Heart right ventricle (tissue), 16 donors: ENCODE measurements at regions not wholly inside any gene's neighbourhood (a gene's known extent, or its start where the extent isn't known, plus 50 kb on each side); places are given as distances from the start of the nearest gene placed in this dataset.

Source experiments
- ATAC-seq, 8 donors: fragments of 200-7000 bp; cut with Tn5 transposase; one replicate each; pipeline ENCODE4 v1.9.1; 2020; ENCODE audit warnings: mild to moderate bottlenecking in 8 of 8, moderate library complexity in 8 of 8, moderate number of reproducible peaks in 1 of 8
- DNase-seq, 2 donors: peaks; one replicate each; pipeline ENCODE4 v3.0.0-alpha.2; 2020
- H3K27ac ChIP-seq, 10 donors: fragments of 200-600 bp; sonication (generic) in 2 of 10; one replicate each; pipeline versions ENCODE4 v1.5.0 to v1.8.0; 2020 to 2022; ENCODE audit warnings: mild to moderate bottlenecking in 3 of 10
- H3K27me3 ChIP-seq, 7 donors: fragments of 200-600 bp; one replicate each; pipeline ENCODE4 v1.8.0; 2021 to 2022; ENCODE audit warnings: mild to moderate bottlenecking in 2 of 7
- H3K36me3 ChIP-seq, 9 donors: fragments of 200-600 bp; sonication (generic) in 1 of 9; one replicate each; pipeline versions ENCODE4 v1.5.0 to v1.8.0; 2020 to 2022; ENCODE audit warnings: mild to moderate bottlenecking in 2 of 9
- H3K4me1 ChIP-seq, 9 donors: fragments of 200-600 bp; sonication (generic) in 1 of 9; one replicate each; pipeline versions ENCODE4 v1.5.0 to v1.8.0; 2020 to 2022; ENCODE audit warnings: mild to moderate bottlenecking in 4 of 9
- H3K4me3 ChIP-seq, 10 donors: fragments of 200-600 bp; sonication (generic) in 2 of 10; one replicate each; pipeline versions ENCODE4 v1.5.0 to v1.8.0; 2020 to 2022; ENCODE audit warnings: mild to moderate bottlenecking in 7 of 10, moderate library complexity in 2 of 10
- H3K9me3 ChIP-seq, 11 donors: fragments of 200-600 bp in 10 of 11; sonication (generic) in 2 of 11; one replicate each; pipeline versions ENCODE4 v1.5.0 to v1.8.0; 2013 to 2022; ENCODE audit warnings: mild to moderate bottlenecking in 2 of 11, control low read depth in 1 of 11, moderate library complexity in 1 of 11
- CTCF ChIP-seq, 9 donors: fragments of 200-600 bp; sonication (generic) in 2 of 9; IDR thresholded peaks; one replicate each; pipeline versions ENCODE4 v1.5.0 to v1.8.0; 2021 to 2022; ENCODE audit warnings: antibody characterized with exemption in 9 of 9, mild to moderate bottlenecking in 5 of 9, moderate library complexity in 1 of 9
- WGBS, 2 donors: extraction: QIAGEN DNeasy Blood & Tissue Kit; methylation state at CpG; one replicate each; pipeline ENCODE4 v1.1.7; 2013; ENCODE audit warnings: inconsistent platforms in 1 of 2; 5-methylcytosine and 5-hydroxymethylcytosine counted together
- intact Hi-C, 10 donors: fragments of 100-400 bp; cut with DNase I; formaldehyde crosslinking; loops; one replicate each; pipeline versions ENCODE4 v1.11.1 to v1.14.2; 2022
- donor health status: Arrhythmogenic right ventricular cardiomyopathy.
- donor health status: ischemic (EF 13 %, LVEDD 7.1; RV severe dilation, severe dysfunction).
- donor health status: healthy with polysubstance abuse.
- donor health status: DM: no; HTN: yes; CAD: no.
- donor health status: DM: no; HTN: no; CAD: no.
- donor health status: ischemic (EF 25% LVEDD 6.9; RV normal size, moderate dysfunction).
- donor health status: ischemic (EF 25% LVEDD 5.7; RV mildly dilated, moderate dysfunction).
- donor health status: healthy.
- donor health status: DM: yes; HTN: yes; CAD: no.
- donor health status: Ischemic cardiomyopathy.
- donor health status: ischemic (EF 35%, LVEDD 5.7; RV mildly dilated, moderate dysfunction).
- donor health status: nonischemic (EF 11% LVEDD 7.7; RV severe dilation, severe dysfunction).
- donor health status: DM: yes; HTN: yes; CAD: no.
- donor health status: PGD.
- donor health status: ischemic (EF 29% LVEDD 5.4; RV normal size, mild dysfunction).
- donor health status: nonischemic (EF 23%, LVEDD 6.1; RV moderate dilation, normal function).

- no peak for TF ChIP-seq CTCF (IDR thresholded peaks at IDR 0.05)
- Histone ChIP-seq H3K36me3 (no peaks in the 10 kb centered on the region), H3K27me3 (no peaks in the 10 kb centered on the region), H3K4me3 (no peak overlapping the region), H3K27ac (no peak overlapping the region), H3K9me3 (no peaks in the 10 kb centered on the region), H3K4me1 (peaks cover 0 to 23% (median 0%) of the 10 kb centered on the region in 9 donors)
- WGBS, 2 donors = 88 to 89% methylated on average over 1 of the region's 1 CpG
- intact Hi-C loops = no loop called here
- ATAC-seq (peak in 1 of 8 donors; percentile 57), DNase-seq (no peak)
Measured at GRCh38 chr1:56330391-56331026, 248.9 kb downstream of the PLPP3 start.

- WGBS, 2 donors = 97 to 100% methylated on average over 1 of the region's 1 CpG
- ATAC-seq = no peak
- no peaks in the 10 kb centered on the region for H3K36me3 ChIP-seq
- DNase-seq = no peak
- intact Hi-C loops = no loop called here
- no peaks in the 10 kb centered on the region for H3K9me3 ChIP-seq
- H3K27me3 ChIP-seq = no peaks in the 10 kb centered on the region
- H3K4me3 ChIP-seq = no peak overlapping the region
- H3K27ac ChIP-seq = no peak overlapping the region
- TF ChIP-seq CTCF (IDR thresholded peaks at IDR 0.05) = no peak
- peaks cover 0 to 23% (median 0%) of the 10 kb centered on the region in 9 donors for H3K4me1 ChIP-seq
Measured at GRCh38 chr1:56329970-56330369, 249.4 kb downstream of the PLPP3 start.

- intact Hi-C loops = no loop called here
Measured at GRCh38 chr1:56327195-56327594, 252.2 kb downstream of the PLPP3 start.

GRCh38 chr1:56326056-56326455 is 253.3 kb downstream of the PLPP3 start:
- no peak overlapping the region for H3K4me3 ChIP-seq
- H3K9me3 ChIP-seq = no peaks in the 10 kb centered on the region
- ATAC-seq (no peak), DNase-seq (no peak)
- no peak for TF ChIP-seq CTCF (IDR thresholded peaks at IDR 0.05)
- H3K27ac ChIP-seq = no peak overlapping the region
- 74 to 92% methylated on average over 3 of the region's 3 CpGs for WGBS, 2 donors
- H3K36me3 ChIP-seq = no peaks in the 10 kb centered on the region
- H3K4me1 ChIP-seq = peaks cover 0 to 25% (median 2%) of the 10 kb centered on the region in 9 donors
- no peaks in the 10 kb centered on the region for H3K27me3 ChIP-seq
- intact Hi-C loops = no loop called here

More at GRCh38 chr1:56327195-56327594, 252.2 kb downstream of the PLPP3 start:
- ATAC-seq (no peak), DNase-seq (no peak)
- H3K27me3 ChIP-seq = no peaks in the 10 kb centered on the region
- no peak for TF ChIP-seq CTCF (IDR thresholded peaks at IDR 0.05)
- H3K4me1 ChIP-seq = peaks cover 0 to 23% (median 0%) of the 10 kb centered on the region in 9 donors
- no peak overlapping the region for H3K27ac ChIP-seq
- no peaks in the 10 kb centered on the region for H3K36me3 ChIP-seq
- no peaks in the 10 kb centered on the region for H3K9me3 ChIP-seq
- H3K4me3 ChIP-seq = no peak overlapping the region
- WGBS, 2 donors = 92 to 97% methylated on average over 1 of the region's 1 CpG
